ENCODE measurements at regions not wholly inside any gene's neighbourhood (a gene's known extent, or its start where the extent isn't known, plus 50 kb on each side); places are given as distances from the start of the nearest gene placed in this dataset.
"Not testable (repeated sequence)": the region's sequence is repeated elsewhere in the genome, so short reads cannot be mapped to it uniquely, and the experiment has no call there.

DNA sequence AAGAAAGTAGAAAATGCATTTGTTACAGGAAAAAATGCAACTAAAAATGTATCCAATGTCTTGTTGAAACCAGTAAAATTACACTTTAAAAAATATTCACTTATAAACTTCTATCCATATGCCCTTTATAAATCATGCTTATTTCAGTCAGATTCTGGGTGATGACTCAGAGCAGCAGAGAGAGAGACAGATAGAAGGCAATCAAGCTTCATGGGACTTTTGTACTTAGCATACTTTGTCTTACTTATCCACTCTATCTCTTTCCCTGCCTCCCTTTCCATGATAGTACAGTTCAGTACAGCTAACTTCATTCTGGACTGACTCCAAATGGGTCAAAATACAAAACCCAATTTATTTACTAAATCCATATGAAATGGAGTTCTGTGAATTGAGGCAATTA is 1438.2 kb downstream of the ZPLD1 start:
- Histone ChIP-seq H3K9me1 (ENCODE audit: control insufficient read depth, extremely low read depth, insufficient read depth, low read length) (no peaks in the 10 kb centered on the region), H3K27ac (ENCODE audit: control insufficient read depth, insufficient read depth, low read length) (no peak overlapping the region), H2AFZ (ENCODE audit: control insufficient read depth, low read length) (no peak overlapping the region), H3K27me3 (ENCODE audit: control insufficient read depth, extremely low read depth, insufficient read depth, low read length) (no peaks in the 10 kb centered on the region), H3K4me1 (ENCODE audit: control insufficient read depth, extremely low read depth, insufficient read depth, low read length) (no peaks in the 10 kb centered on the region), H3K4me2 (ENCODE audit: control insufficient read depth, extremely low read depth, insufficient read depth, low read depth, low read length) (no peak overlapping the region), H3K9ac (ENCODE audit: control insufficient read depth, extremely low read depth, insufficient read depth, low read length) (no peak overlapping the region), H3K79me2 (ENCODE audit: control insufficient read depth, insufficient read depth, low read length) (no peaks in the 10 kb centered on the region), H3K9me3 (ENCODE audit: control insufficient read depth, low read depth, low read length) (no peaks in the 10 kb centered on the region), H3K4me3 (ENCODE audit: control insufficient read depth in 2 of 3, extremely low read depth in 1 of 3, insufficient read depth in 2 of 3, low read depth in 1 of 3, low read length in 3 of 3) (no peak overlapping the region), H3K36me3 (ENCODE audit: control insufficient read depth in 2 of 2, extremely low read depth in 1 of 2, insufficient read depth in 2 of 2, low read length in 2 of 2) (no peaks in the 10 kb centered on the region), H4K20me1 (ENCODE audit: control insufficient read depth, extremely low read depth, insufficient read depth, low read length) (no peaks in the 10 kb centered on the region)
- no peak for DNase-seq (ENCODE audit: low read depth, low spot score)
- dilution Hi-C loops (cut with MboI; ENCODE audit: extremely low pct_ligation_motif_present, low sequenced_read_pairs) = no loop called here
- no peak for TF ChIP-seq EZH2 (IDR thresholded peaks at IDR 0.05; ENCODE audit: low read length)
- TF ChIP-seq CTCF (optimal IDR thresholded peaks at IDR 0.05 in 1 of 3, IDR thresholded peaks at IDR 0.05 in 1 of 3, conservative IDR thresholded peaks at IDR 0.05 in 1 of 3; ENCODE audit: extremely low read depth in 1 of 3, insufficient read depth in 2 of 3, low read length in 3 of 3) = no peak
- no peak for FAIRE-seq

GRCh38 chr3:103873897-103874545 is 1439.2 kb downstream of the ZPLD1 start:
- Histone ChIP-seq H3K9me3 (ENCODE audit: control insufficient read depth, low read depth, low read length) (no peaks in the 10 kb centered on the region), H3K36me3 (ENCODE audit: control insufficient read depth in 2 of 2, extremely low read depth in 1 of 2, insufficient read depth in 2 of 2, low read length in 2 of 2) (no peaks in the 10 kb centered on the region), H2AFZ (ENCODE audit: control insufficient read depth, low read length) (no peak overlapping the region), H3K4me1 (ENCODE audit: control insufficient read depth, extremely low read depth, insufficient read depth, low read length) (no peaks in the 10 kb centered on the region), H4K20me1 (ENCODE audit: control insufficient read depth, extremely low read depth, insufficient read depth, low read length) (no peaks in the 10 kb centered on the region), H3K27ac (ENCODE audit: control insufficient read depth, insufficient read depth, low read length) (no peak overlapping the region), H3K9ac (ENCODE audit: control insufficient read depth, extremely low read depth, insufficient read depth, low read length) (no peak overlapping the region), H3K9me1 (ENCODE audit: control insufficient read depth, extremely low read depth, insufficient read depth, low read length) (no peaks in the 10 kb centered on the region), H3K27me3 (ENCODE audit: control insufficient read depth, extremely low read depth, insufficient read depth, low read length) (no peaks in the 10 kb centered on the region), H3K79me2 (ENCODE audit: control insufficient read depth, insufficient read depth, low read length) (no peaks in the 10 kb centered on the region), H3K4me3 (ENCODE audit: control insufficient read depth in 2 of 3, extremely low read depth in 1 of 3, insufficient read depth in 2 of 3, low read depth in 1 of 3, low read length in 3 of 3) (no peak overlapping the region), H3K4me2 (ENCODE audit: control insufficient read depth, extremely low read depth, insufficient read depth, low read depth, low read length) (no peak overlapping the region)
- DNase-seq (ENCODE audit: low read depth, low spot score) (no peak), FAIRE-seq (no peak)
- no peak for TF ChIP-seq EZH2 (IDR thresholded peaks at IDR 0.05; ENCODE audit: low read length)
- no peak for TF ChIP-seq CTCF (optimal IDR thresholded peaks at IDR 0.05 in 1 of 3, IDR thresholded peaks at IDR 0.05 in 1 of 3, conservative IDR thresholded peaks at IDR 0.05 in 1 of 3; ENCODE audit: extremely low read depth in 1 of 3, insufficient read depth in 2 of 3, low read length in 3 of 3)
- dilution Hi-C loops (cut with MboI; ENCODE audit: extremely low pct_ligation_motif_present, low sequenced_read_pairs) = no loop called here

DNA sequence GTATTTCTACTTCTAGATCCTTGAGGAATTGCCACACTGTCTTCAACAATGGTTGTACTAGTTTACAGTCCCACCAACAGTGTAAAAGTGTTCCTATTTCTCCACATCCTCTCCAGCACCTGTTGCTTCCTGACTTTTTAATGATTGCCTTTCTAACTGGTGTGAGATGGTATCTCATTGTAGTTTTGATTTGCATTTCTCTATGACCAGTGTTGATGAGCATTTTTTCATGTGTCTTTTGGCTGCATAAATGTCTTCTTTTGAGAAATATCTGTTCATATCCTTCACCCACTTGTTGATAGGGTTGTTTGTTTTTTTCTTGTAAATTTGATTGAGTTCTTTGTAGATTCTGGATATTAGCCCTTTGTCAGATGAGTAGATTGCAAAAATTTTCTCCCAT is 1447.0 kb downstream of the ZPLD1 start:
- H3K9ac ChIP-seq (ENCODE audit: control insufficient read depth, extremely low read depth, insufficient read depth, low read length); DNase-seq (ENCODE audit: low read depth, low spot score); H3K4me2 ChIP-seq (ENCODE audit: control insufficient read depth, extremely low read depth, insufficient read depth, low read depth, low read length); H3K27ac ChIP-seq (ENCODE audit: control insufficient read depth, insufficient read depth, low read length); H3K36me3 ChIP-seq (ENCODE audit: control insufficient read depth in 2 of 2, extremely low read depth in 1 of 2, insufficient read depth in 2 of 2, low read length in 2 of 2); H3K9me1 ChIP-seq (ENCODE audit: control insufficient read depth, extremely low read depth, insufficient read depth, low read length); H3K27me3 ChIP-seq (ENCODE audit: control insufficient read depth, extremely low read depth, insufficient read depth, low read length); H2AFZ ChIP-seq (ENCODE audit: control insufficient read depth, low read length); H3K4me3 ChIP-seq (ENCODE audit: control insufficient read depth in 2 of 3, extremely low read depth in 1 of 3, insufficient read depth in 2 of 3, low read depth in 1 of 3, low read length in 3 of 3); H3K4me1 ChIP-seq (ENCODE audit: control insufficient read depth, extremely low read depth, insufficient read depth, low read length); dilution Hi-C loops (cut with MboI; ENCODE audit: extremely low pct_ligation_motif_present, low sequenced_read_pairs); H3K79me2 ChIP-seq (ENCODE audit: control insufficient read depth, insufficient read depth, low read length); H3K9me3 ChIP-seq (ENCODE audit: control insufficient read depth, low read depth, low read length); FAIRE-seq; H4K20me1 ChIP-seq (ENCODE audit: control insufficient read depth, extremely low read depth, insufficient read depth, low read length): not testable (repeated sequence)
